GM23248 (cell line): ENCODE measurements at regions not wholly inside any gene's neighbourhood (a gene's known extent, or its start where the extent isn't known, plus 50 kb on each side); places are given as distances from the start of the nearest gene placed in this dataset.
"Not testable (repeated sequence)": the region's sequence is repeated elsewhere in the genome, so short reads cannot be mapped to it uniquely, and the experiment has no call there.

Experiments
- EZH2 ChIP-seq: fragments of 200-600 bp; sonication (generic); IDR thresholded peaks from 2 replicates; pipeline ENCODE4 v1.6.1; 2018; ENCODE audit warnings: antibody characterized with exemption, mild to moderate bottlenecking; ENCODE audit not compliant: insufficient read depth, poor library complexity, severe bottlenecking
- EZH2phosphoT487 ChIP-seq: fragments of 200-600 bp; sonication (generic); IDR thresholded peaks from 2 replicates; pipeline ENCODE4 v1.6.1; 2018; ENCODE audit warnings: antibody characterized with exemption, moderate library complexity, mild to moderate bottlenecking, low read depth; ENCODE audit not compliant: insufficient read depth

- not testable (repeated sequence) for TF ChIP-seq EZH2, EZH2phosphoT487
Measured at GRCh38 chr12:9417947-9418668, 189.6 kb downstream of the KLRB1 start.
